ENCODE measurements at regions not wholly inside any gene's neighbourhood (a gene's known extent, or its start where the extent isn't known, plus 50 kb on each side); places are given as distances from the start of the nearest gene placed in this dataset.
A peak's percentile ranks its signal among the peaks of the same experiment; 100 is the strongest.
"Not testable (repeated sequence)": the region's sequence is repeated elsewhere in the genome, so short reads cannot be mapped to it uniquely, and the experiment has no call there.

GRCh38 chr15:66964791-66965190, 100.6 kb upstream of the SMAD3 start:
- no peak overlapping the region for H3K4me3 ChIP-seq (ENCODE audit: low read depth, low read length)
- TF ChIP-seq CTCF (IDR thresholded peaks at IDR 0.05; ENCODE audit: borderline replicate concordance, insufficient read depth, low read depth, low read length), result no peak

GRCh38 chr15:66965201-66965900, 100.1 kb upstream of the SMAD3 start:
- no peak for TF ChIP-seq CTCF (IDR thresholded peaks at IDR 0.05; ENCODE audit: borderline replicate concordance, insufficient read depth, low read depth, low read length)
- no peak overlapping the region for H3K4me3 ChIP-seq (ENCODE audit: low read depth, low read length)

GRCh38 chr15:66966256-66966655, 99.1 kb upstream of the SMAD3 start:
- TF ChIP-seq CTCF (IDR thresholded peaks at IDR 0.05; ENCODE audit: borderline replicate concordance, insufficient read depth, low read depth, low read length), result peak; percentile 9; the same call in 1 of the 2 replicates
- no peak overlapping the region for H3K4me3 ChIP-seq (ENCODE audit: low read depth, low read length)

GRCh38 chr15:66968806-66969596, 96.4 kb upstream of the SMAD3 start:
- TF ChIP-seq CTCF (IDR thresholded peaks at IDR 0.05; ENCODE audit: borderline replicate concordance, insufficient read depth, low read depth, low read length), result no peak
- no peak overlapping the region for H3K4me3 ChIP-seq (ENCODE audit: low read depth, low read length)

GRCh38 chr15:66974131-66974530, 91.3 kb upstream of the SMAD3 start:
- not testable (repeated sequence) for H3K4me3 ChIP-seq (ENCODE audit: low read depth, low read length)

GRCh38 chr15:66976106-66976640, 89.2 kb upstream of the SMAD3 start:
- not testable (repeated sequence) for H3K4me3 ChIP-seq (ENCODE audit: low read depth, low read length)

- not testable (repeated sequence) for H3K4me3 ChIP-seq (ENCODE audit: low read depth, low read length)
These were observed 85.1 kb upstream of the SMAD3 start for GRCh38 chr15:66980326-66980725.

- H3K4me3 ChIP-seq (ENCODE audit: low read depth, low read length), result no peak overlapping the region
- TF ChIP-seq CTCF (IDR thresholded peaks at IDR 0.05; ENCODE audit: borderline replicate concordance, insufficient read depth, low read depth, low read length), result no peak
These were observed 83.6 kb upstream of the SMAD3 start for GRCh38 chr15:66981771-66982170.

Measured in GM12875 (cell line).